HepG2 (cell line): ENCODE measurements at regions not wholly inside any gene's neighbourhood (a gene's known extent, or its start where the extent isn't known, plus 50 kb on each side); places are given as distances from the start of the nearest gene placed in this dataset.

Experiments used
- ATAC-seq: fragments of 200-7000 bp; cut with Tn5 transposase; 3 replicates; pipeline ENCODE4 v1.9.1; 2020; ENCODE audit warnings: mild to moderate bottlenecking, moderate library complexity
- BruUV-seq: library from RNA; stranded (reverse); fragments of 400-500 nt; replicated peaks from 2 replicates; lab custom pipeline; 2021; lab: Mats Ljungman, UMichigan
- CTCF ChIA-PET: fragments of 300-600 bp; formaldehyde crosslinking; extraction: SDS; loops from one replicate; lab custom pipeline; 2021; ENCODE audit warnings: low total read pairs, inconsistent platforms, low intra/inter-chr PET ratio; lab: Yijun Ruan, JAX
- POLR2A ChIA-PET: fragments of 350-600 bp; sonication (Branson Sonifier 250); formaldehyde crosslinking; loops from one replicate; lab custom pipeline; 2020; ENCODE audit warnings: antibody characterized with exemption, inconsistent platforms; lab: Yijun Ruan, JAX
- DNase-seq: peaks from one replicate; pipeline ENCODE4 v3.0.0-alpha.2; 2015; ENCODE audit warnings: low spot score
- FAIRE-seq: peaks from 3 replicates; lab custom pipeline; 2011; peaks lifted over from hg19 to GRCh38; lab: Jason Lieb, UNC
- H2AFZ ChIP-seq: one replicate; pipeline ENCODE4 v1.6.1; 2011; ENCODE audit warnings: low read length, inconsistent platforms
- H3K27ac ChIP-seq: fragments of 300-600 bp; 3 replicates; pipeline ENCODE4 v1.8.0; 2011; ENCODE audit warnings: mixed run types, mild to moderate bottlenecking, mixed read lengths, low read length, inconsistent platforms; ENCODE audit not compliant: insufficient read depth; ENCODE audit errors: extremely low read length
- H3K27me3 ChIP-seq, 2 experiments: fragments of 200-600 bp in 1 of 2; 2 replicates in 1 of 2; 3 replicates in 1 of 2; pipeline versions ENCODE4 v1.6.0 to v1.8.0; 2011; ENCODE audit warnings: low read length in 2 of 2, mild to moderate bottlenecking in 2 of 2, moderate library complexity in 2 of 2, inconsistent platforms in 1 of 2; ENCODE audit not compliant: insufficient read depth in 2 of 2, control insufficient read depth in 1 of 2
- H3K36me3 ChIP-seq, 2 experiments: fragments of 200-600 bp in 1 of 2; replicated peaks in 1 of 2; 2 replicates in 1 of 2; 3 replicates in 1 of 2; pipeline versions ENCODE4 v1.5.1 to v1.8.0; 2011; ENCODE audit warnings: low read length in 2 of 2, inconsistent platforms in 1 of 2; ENCODE audit not compliant: insufficient read depth in 2 of 2, control insufficient read depth in 1 of 2
- H3K4me1 ChIP-seq: 2 replicates; pipeline ENCODE4 v1.5.1; 2012; ENCODE audit warnings: low read length, inconsistent platforms; ENCODE audit not compliant: insufficient read depth
- H3K4me2 ChIP-seq: 2 replicates; pipeline ENCODE4 v1.6.0; 2011; ENCODE audit warnings: low read depth, low read length, inconsistent platforms
- H3K4me3 ChIP-seq, 3 experiments: fragments of 200-600 bp in 1 of 3; sonication (generic), shearing (Covaris generic) in 1 of 3; replicated peaks in 1 of 3; 2 replicates each; pipeline ENCODE4 v1.5.1; 2011 to 2016; ENCODE audit warnings: low read length in 3 of 3, inconsistent platforms in 2 of 3, low read depth in 2 of 3, mild to moderate bottlenecking in 2 of 3, control low read depth in 1 of 3, mixed read lengths in 1 of 3; ENCODE audit not compliant: insufficient read depth in 1 of 3
- H3K79me2 ChIP-seq: one replicate; pipeline ENCODE4 v1.6.1; 2011; ENCODE audit warnings: low read length, inconsistent platforms; ENCODE audit not compliant: insufficient read depth
- H3K9ac ChIP-seq: 2 replicates; pipeline ENCODE4 v1.6.0; 2011; ENCODE audit warnings: mild to moderate bottlenecking, low read depth, low read length, inconsistent platforms; ENCODE audit not compliant: insufficient read depth
- H3K9me3 ChIP-seq: 2 replicates; pipeline ENCODE4 v1.5.1; 2012; ENCODE audit warnings: mild to moderate bottlenecking, low read length
- H4K20me1 ChIP-seq: 2 replicates; pipeline ENCODE4 v1.6.0; 2011; ENCODE audit warnings: inconsistent platforms, mild to moderate bottlenecking, low read length, moderate library complexity; ENCODE audit not compliant: insufficient read depth
- ARID3A ChIP-seq: IDR thresholded peaks from 2 replicates; pipeline ENCODE4 v1.6.1; 2012; ENCODE audit warnings: low read depth, low read length, improper control_type of control experiment
- ATF4 ChIP-seq, 2 experiments: fragments of 450-650 bp in 1 of 2; sonication (generic) in 1 of 2; formaldehyde crosslinking; IDR thresholded peaks; 2 replicates each; pipeline versions ENCODE4 v1.5.0 to v1.8.0; 2020 to 2022; ENCODE audit warnings: mild to moderate bottlenecking in 1 of 2, missing genetic modification reagents in 1 of 2
- CBX5 ChIP-seq: sonication (generic); formaldehyde crosslinking; IDR thresholded peaks from 2 replicates; pipeline ENCODE4 v1.4.0; 2020; ENCODE audit warnings: missing genetic modification reagents, borderline replicate concordance
- CREBL2 ChIP-seq: sonication (generic); formaldehyde crosslinking; IDR thresholded peaks from 2 replicates; pipeline ENCODE4 v1.8.1; 2023; ENCODE audit warnings: missing genetic modification reagents, mild to moderate bottlenecking, borderline replicate concordance
- E2F2 ChIP-seq: sonication (generic); formaldehyde crosslinking; IDR thresholded peaks from 2 replicates; pipeline ENCODE4 v1.4.0; 2020; ENCODE audit warnings: missing genetic modification reagents, borderline replicate concordance
- FOXP1 ChIP-seq, 2 experiments: fragments of 450-650 bp in 1 of 2; IDR thresholded peaks; 2 replicates each; pipeline ENCODE4 v1.6.1; 2017 to 2018; ENCODE audit warnings: antibody characterized with exemption in 1 of 2
- HNF4A ChIP-seq: sonication (generic); formaldehyde crosslinking; IDR thresholded peaks from 2 replicates; pipeline ENCODE4 v1.4.0; 2020; ENCODE audit warnings: missing genetic modification reagents
- KLF15 ChIP-seq: sonication (generic); formaldehyde crosslinking; IDR thresholded peaks from 2 replicates; pipeline ENCODE4 v1.8.1; 2023; ENCODE audit warnings: borderline replicate concordance, mild to moderate bottlenecking, inconsistent platforms, missing genetic modification reagents, mixed read lengths
- NFATC3 ChIP-seq: sonication (generic); formaldehyde crosslinking; IDR thresholded peaks from 2 replicates; pipeline ENCODE4 v1.5.1; 2020; ENCODE audit warnings: mild to moderate bottlenecking, missing genetic modification reagents
- NFE2 ChIP-seq: sonication (generic); formaldehyde crosslinking; IDR thresholded peaks from 2 replicates; pipeline ENCODE4 v1.4.0; 2020; ENCODE audit warnings: missing genetic modification reagents
- NFKBIZ ChIP-seq: IDR thresholded peaks from 2 replicates; pipeline ENCODE4 v1.6.1; 2018; ENCODE audit warnings: missing genetic modification reagents, missing compliant biosample characterization
- PRDM15 ChIP-seq: sonication (generic); formaldehyde crosslinking; IDR thresholded peaks from 2 replicates; pipeline ENCODE4 v1.4.0; 2020; ENCODE audit warnings: missing genetic modification reagents
- TEAD2 ChIP-seq: sonication (generic); formaldehyde crosslinking; IDR thresholded peaks from 2 replicates; pipeline ENCODE4 v1.9.0; 2021; ENCODE audit warnings: missing genetic modification reagents
- ZNF17 ChIP-seq: sonication (generic); formaldehyde crosslinking; IDR thresholded peaks from 2 replicates; pipeline ENCODE4 v1.5.0; 2020; ENCODE audit warnings: mild to moderate bottlenecking, missing genetic modification reagents
- ZNF503 ChIP-seq: sonication (generic); formaldehyde crosslinking; IDR thresholded peaks from 2 replicates; pipeline ENCODE4 v1.4.0; 2020; ENCODE audit warnings: missing genetic modification reagents
- WGBS: methylation state at CpG from one replicate; pipeline ENCODE4 v1.1.6; 2017; ENCODE audit warnings: low lambda C conversion rate; 5-methylcytosine and 5-hydroxymethylcytosine counted together
- in situ Hi-C: cut with HindIII; loops from 2 replicates; pipeline ENCODE4 v1.10.0; 2017; ENCODE audit warnings: low pct_unique_long_range_greater_than_20kb; ENCODE audit not compliant: extremely low pct_ligation_motif_present
- intact Hi-C: fragments of 100-400 bp; cut with micrococcal nuclease; formaldehyde crosslinking; loops from one replicate; pipeline ENCODE4 v1.10.0; 2022; ENCODE audit not compliant: unreplicated experiment

- CTCF ChIA-PET: no interaction called here
- POLR2A ChIA-PET: no interaction called here
- TF ChIP-seq ARID3A (no peak), ZNF503 (CRISPR knock-in tag) (no peak), CBX5 (CRISPR knock-in tag) (no peak), NFATC3 (CRISPR knock-in tag) (no peak), ZNF17 (CRISPR knock-in tag) (no peak), HNF4A (CRISPR knock-in tag) (no peak), E2F2 (CRISPR knock-in tag) (no peak), PRDM15 (no peak), CREBL2 (no peak), FOXP1 (IDR thresholded peaks at IDR 0.05) (no peak), FOXP1 (CRISPR knock-in tag; IDR thresholded peaks at IDR 0.05) (no peak), ATF4 (CRISPR knock-in tag; IDR thresholded peaks at IDR 0.05) (no peak), KLF15 (no peak), NFKBIZ (CRISPR knock-in tag) (no peak), NFE2 (CRISPR knock-in tag) (no peak), TEAD2 (CRISPR knock-in tag) (no peak)
Observed at GRCh38 chr5:162288647-162289296, 221.2 kb downstream of the GABRG2 start.

More at GRCh38 chr5:162288647-162289296, 221.2 kb downstream of the GABRG2 start:
- Histone ChIP-seq H3K4me1 (no peaks in the 10 kb centered on the region), H3K27me3 (no peaks in the 10 kb centered on the region), H3K36me3 (no peaks in the 10 kb centered on the region), H2AFZ (no peak overlapping the region), H3K4me2 (no peak overlapping the region), H3K79me2 (no peaks in the 10 kb centered on the region), H4K20me1 (no peaks in the 10 kb centered on the region), H3K4me3 (no peak overlapping the region), H3K9ac (no peak overlapping the region), H3K9me3 (peaks cover 30% of the 10 kb centered on the region), H3K27ac (no peak overlapping the region)
- DNase-seq: no peak
- intact Hi-C loops: no loop called here
- in situ Hi-C loops: no loop called here
- 4% methylated on average over 4 of the region's 4 CpGs for WGBS
- no peak for FAIRE-seq
- ATAC-seq: no peak
- no TSS peak for BruUV-seq
